Activated naive CD8-positive, alpha-beta T cell treated with anti-CD3 and anti-CD28 coated beads, Interleukin-2, amount 50 U/mL, for 16 hours (primary cell): ENCODE measurements at regions not wholly inside any gene's neighbourhood (a gene's known extent, or its start where the extent isn't known, plus 50 kb on each side); places are given as distances from the start of the nearest gene placed in this dataset.

Source experiments
- DNase-seq: peaks from one replicate; pipeline ENCODE4 v3.0.0-alpha.2; 2020; ENCODE audit warnings: low read depth, low spot score

DNA sequence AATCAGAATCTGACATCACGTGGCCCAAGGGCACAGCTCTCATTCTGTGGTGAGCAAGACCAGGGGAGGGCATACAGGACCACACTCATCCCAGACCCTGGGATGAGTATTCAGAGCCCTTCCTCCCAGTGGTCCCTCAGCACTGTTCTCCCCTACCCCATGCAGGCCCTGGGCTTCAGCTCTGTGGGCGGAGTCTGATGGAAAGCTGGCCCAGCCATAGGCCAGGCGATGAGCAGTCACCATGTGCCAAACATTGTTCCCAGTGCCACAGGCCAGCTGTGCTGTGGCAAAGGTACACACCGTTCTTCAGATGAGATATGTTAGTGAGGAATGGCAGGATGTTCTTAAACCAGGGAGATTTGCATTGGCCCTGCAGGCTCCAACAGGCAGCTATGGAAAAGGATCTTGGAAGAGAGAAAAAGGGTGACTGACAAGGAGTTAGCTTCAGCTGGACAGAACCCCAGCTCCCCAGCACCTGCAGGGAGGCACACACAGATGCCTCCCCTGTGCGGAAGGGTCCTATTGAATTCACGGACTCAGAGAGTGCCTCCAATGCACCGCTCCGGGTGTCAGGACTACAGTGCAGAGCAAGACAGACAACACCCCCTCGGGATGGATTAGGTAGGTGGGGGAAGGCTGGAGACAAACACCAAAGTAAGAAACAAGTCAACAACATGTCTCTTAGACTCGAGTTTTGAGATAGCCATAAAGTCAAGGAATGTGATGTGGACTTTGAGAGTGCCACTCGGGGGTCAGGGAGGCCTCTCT, 596.0 kb upstream of the MGMT start:
- DNase-seq = no peak

DNA sequence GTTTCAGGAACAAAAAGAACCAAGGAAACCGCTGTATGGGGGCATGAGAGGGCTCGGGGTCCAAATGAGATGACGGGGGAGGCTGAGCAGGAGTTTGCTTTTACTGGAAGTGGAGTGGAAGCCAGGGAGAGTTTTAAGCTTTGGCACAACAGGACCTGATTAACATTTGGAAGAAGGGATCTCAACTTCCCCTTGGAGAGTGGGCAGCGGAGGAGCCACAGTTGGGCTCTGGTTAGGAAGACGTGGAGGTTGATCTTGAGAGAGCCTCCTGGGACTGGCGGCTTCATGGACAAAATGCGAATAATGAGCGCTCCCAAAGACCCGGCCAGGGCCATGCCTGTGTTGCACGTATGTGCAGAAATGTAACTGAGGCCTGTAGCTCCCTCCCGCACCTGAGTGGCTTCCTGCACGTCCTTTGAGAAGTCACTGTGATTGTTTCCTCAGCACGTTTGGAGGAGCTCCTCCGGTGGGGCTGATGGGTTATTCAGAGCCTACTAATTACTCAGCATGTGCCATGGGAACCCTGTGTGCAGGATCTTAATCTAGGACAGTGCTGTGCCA, 595.3 kb upstream of the MGMT start:
- DNase-seq = no peak

DNA sequence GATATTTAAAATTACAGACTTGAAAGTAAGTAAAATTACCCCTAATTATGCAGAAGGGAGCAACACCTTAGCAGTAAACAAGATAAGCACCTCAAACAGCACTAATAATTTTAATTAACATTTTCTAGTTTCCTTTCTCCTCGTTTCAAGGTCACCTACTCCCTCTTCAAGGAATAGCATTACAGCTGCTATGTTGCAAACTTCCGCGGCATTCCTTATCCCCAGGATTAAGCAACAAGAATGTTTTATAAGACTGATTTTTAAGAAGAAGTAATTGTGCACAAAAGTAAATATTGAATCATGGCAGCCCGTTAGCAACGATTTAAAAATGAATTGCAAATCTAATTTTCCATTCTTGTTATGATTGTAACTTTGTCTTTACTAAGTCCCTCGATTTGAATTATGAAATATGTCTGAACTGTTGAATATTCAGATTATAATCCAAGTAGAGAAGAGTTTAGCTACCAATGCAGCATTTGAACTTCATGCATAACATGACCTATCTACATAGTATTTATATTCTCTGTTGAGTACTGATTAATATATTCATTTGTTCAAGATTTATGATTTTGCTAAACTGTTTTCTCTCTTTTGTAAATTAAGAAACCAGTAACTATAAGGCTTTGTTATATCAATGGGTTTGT, 593.5 kb upstream of the MGMT start:
- DNase-seq = no peak

- DNase-seq = no peak
Measured at GRCh38 chr10:128874331-128874730, 592.7 kb upstream of the MGMT start.

DNA sequence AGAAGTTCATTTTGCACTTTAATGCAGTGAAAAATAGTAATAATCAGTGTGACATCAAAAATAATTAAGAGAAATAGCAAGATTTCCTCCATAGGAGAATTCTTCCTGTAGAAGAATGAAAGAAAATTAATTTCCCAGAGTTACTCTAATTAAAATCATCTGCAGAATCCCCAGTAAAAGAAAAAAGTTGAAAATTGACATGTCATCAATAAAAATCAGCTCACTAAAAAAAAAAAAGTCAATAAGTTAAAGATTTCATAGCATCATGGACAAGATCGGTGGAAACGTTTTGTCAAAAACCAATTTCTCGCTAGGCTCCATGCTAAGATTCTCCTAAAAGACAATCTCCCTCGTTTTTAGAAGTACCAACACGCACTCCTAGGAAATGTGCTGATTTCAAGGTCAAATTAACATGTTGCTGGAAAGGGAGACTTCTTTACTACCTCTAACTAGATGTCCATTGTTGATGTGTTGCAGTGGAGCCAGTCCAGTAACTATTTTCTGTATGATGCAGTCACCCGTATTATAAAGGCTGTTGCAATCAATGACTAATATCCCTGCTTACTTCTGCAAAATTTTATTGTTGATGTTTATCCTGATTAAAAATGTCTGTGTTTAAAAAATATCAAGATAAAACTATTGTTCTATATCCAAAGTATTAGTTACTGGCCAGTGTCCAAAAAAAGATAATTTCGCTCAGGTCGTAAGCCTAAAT, 591.9 kb upstream of the MGMT start:
- no peak for DNase-seq

GRCh38 chr10:128875956-128876736, 590.9 kb upstream of the MGMT start:
- no peak for DNase-seq

DNA sequence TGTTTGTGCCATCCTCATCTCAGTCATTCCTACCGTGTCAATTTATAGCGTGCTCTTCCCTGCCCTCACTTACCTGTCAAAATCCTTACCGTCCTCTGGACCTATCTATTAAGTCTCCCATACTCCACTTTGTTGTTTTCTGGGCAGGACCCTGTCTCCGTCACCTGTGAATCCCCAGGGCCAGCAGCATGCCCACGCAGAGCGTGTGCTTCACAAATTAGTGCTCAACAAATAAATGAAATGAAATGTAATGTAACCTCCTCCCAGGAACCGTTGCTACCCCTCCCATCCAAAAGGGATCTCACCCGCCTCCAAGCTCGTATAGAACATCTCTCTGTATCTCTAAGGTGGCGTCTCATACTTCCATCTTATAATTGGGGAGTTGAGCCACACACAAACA, 589.9 kb upstream of the MGMT start:
- DNase-seq = no peak

- DNase-seq = no peak
Measured at GRCh38 chr10:128877936-128878335, 589.1 kb upstream of the MGMT start.

DNA sequence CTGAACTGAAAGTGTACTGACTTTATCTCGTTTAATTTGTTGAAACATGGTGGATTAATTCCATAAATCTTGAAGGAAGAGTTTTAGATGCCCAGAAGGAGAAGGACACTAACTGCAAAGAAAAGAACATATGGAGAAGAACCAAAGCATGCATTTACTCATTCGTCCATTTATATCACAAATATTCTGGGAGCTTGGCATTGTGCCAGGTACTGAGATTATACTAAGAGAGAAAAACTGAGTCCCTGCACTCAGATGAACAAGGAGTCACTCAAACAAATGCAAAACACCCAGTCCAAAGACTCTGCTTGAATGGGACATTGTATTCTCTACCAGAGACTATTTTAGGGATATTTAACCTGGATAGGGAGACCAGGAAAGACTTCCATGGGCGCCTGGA, 588.0 kb upstream of the MGMT start:
- DNase-seq = no peak

- DNase-seq = no peak
Measured at GRCh38 chr10:128879441-128880140, 587.5 kb upstream of the MGMT start.

DNA sequence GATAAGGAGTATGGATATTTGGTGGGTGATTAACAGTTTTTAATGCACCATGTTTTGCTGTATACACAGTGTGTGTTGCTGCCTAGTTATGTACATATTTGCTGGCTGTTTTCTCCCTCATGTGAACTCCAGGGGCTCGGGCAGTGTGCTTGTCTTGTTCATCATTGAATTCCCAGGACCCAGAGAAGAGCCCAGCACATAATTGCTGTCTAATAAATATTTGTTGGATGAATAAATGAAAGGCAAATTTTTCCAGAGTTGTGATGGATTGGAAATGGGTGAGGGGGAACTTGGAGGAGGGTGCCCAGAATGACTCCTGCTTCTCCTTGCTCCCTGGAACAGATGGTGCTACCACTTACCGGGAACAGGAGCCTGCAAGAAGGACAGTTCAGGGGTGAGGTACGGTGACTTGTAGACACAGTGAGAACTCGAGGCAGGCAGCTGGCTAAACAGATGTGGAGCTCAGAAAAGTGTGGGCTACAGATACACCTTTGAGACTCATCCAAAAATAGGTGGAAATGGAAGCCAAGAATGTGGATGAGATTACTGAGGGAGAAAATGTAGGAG, 586.8 kb upstream of the MGMT start:
- no peak for DNase-seq

DNA sequence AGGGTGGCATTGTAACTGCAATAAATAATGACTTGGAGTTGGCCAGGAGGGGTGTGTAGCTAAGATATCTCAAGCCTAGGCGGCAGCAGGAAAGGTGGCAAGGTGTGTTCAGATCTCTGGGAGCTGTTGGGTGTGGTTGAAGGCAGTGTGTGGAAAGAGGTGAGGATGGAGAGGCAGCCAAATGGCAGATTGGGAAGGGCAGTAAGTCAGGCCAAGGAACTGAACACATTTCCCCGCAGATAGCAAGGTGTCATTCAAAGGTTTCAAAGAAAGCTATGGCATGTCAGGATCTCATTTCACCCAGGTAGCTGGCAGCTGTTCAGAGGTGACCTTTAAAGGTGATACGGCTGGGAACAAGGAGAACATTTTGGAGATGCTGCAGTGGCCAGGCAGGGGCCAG, 586.0 kb upstream of the MGMT start:
- no peak for DNase-seq

DNA sequence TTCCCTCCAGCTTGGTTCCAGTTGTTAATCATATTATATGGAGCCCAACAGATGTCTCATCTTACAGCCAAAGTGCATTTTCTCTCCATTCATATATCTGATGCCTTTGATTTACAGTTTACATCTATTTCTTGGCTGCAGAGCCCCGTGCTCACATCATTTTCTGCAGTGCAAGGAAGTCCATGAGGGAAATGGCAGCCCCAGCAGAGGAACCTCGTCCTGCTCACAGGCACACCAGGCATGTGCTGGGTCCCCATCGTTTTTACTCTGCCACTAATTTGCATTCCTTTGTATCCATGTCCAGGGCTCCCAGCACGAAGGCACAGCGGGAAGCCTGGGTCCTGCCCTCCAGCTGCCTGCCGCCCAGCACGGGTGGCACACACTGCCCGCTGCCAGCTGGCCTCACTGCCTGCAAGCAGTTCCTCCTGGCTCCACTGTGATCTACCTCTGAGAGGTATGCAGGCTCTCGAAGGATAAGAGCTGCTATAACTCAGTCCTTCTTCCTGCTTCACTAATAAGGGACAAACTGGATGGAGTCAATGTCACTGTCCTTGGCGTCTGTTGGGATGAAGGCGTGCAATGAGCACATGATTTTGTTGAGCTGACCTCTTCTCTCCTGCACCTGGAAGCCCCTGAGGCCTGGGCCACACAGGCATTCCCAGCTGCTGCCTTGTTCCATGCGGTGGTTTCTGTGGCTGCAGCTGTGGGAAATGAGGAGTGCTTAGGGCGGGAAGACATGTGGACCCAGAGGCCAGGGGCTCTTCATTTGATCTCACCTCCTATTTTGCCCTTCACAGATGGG, 583.6 kb upstream of the MGMT start:
- DNase-seq = no peak

GRCh38 chr10:128884033-128884425, 583.0 kb upstream of the MGMT start:
- no peak for DNase-seq

- no peak for DNase-seq
Measured at GRCh38 chr10:128884496-128885072, 582.5 kb upstream of the MGMT start.

DNA sequence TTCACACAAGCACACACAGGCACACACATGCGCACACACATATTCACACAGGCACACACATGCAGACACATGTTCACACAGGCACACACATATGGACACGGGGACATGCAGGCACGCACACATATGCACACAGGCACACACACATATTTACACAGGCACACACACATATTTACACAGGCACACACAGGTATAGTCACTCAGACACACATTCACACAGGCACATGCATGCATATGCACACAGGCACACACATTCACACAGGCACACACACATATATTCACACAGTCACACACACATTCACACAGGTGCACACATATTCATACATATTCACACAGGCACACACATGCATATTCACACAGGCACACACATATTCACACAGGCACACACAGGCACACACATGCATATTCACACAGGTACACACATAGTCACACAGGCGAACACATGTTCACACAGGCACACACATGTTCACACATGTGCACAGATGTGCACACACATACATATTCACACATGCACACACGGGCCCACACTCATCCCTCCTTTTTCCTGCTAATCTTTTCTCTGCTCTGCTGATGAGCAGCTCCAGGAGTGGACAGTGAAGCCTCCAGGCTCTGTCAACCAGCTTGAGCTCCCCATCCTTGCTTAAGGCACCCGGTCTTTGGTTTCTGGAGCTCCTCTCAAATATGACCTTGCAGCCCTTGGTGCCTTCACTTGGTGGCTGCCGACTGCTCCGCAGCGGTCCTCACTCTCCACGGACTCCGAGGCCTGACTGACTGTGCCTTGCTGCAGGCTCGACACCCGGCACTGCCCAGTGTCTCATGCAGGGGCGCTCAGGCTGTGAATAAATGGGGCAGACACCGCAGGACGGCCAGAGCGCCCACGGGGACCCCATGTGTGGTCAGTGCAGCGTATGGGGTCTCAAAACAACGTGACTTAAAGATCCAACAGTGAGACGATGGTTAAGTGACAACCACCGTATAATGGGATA, 581.2 kb upstream of the MGMT start:
- DNase-seq = no peak

- DNase-seq = no peak
Measured at GRCh38 chr10:128887856-128888255, 579.2 kb upstream of the MGMT start.

GRCh38 chr10:128892005-128892404, 575.0 kb upstream of the MGMT start:
- DNase-seq = no peak
